AG10803 (cell line): ENCODE measurements at regions not wholly inside any gene's neighbourhood (a gene's known extent, or its start where the extent isn't known, plus 50 kb on each side); places are given as distances from the start of the nearest gene placed in this dataset.
A peak's percentile ranks its signal among the peaks of the same experiment; 100 is the strongest.
"Not testable (repeated sequence)": the region's sequence is repeated elsewhere in the genome, so short reads cannot be mapped to it uniquely, and the experiment has no call there.

Experiments used
- DNase-seq: peaks from one replicate; pipeline ENCODE4 v3.0.0; 2010; ENCODE audit warnings: low read depth
- H3K4me3 ChIP-seq: 2 replicates; pipeline ENCODE4 v1.5.1; 2011; ENCODE audit warnings: mild to moderate bottlenecking, low read length, control low read depth
- TF ChIP-seq, protein P1 (sequence below): conservative IDR thresholded peaks from 2 replicates; pipeline ENCODE4 v1.5.1; 2011; ENCODE audit warnings: mild to moderate bottlenecking, low read length, control low read depth, inconsistent platforms

DNA sequence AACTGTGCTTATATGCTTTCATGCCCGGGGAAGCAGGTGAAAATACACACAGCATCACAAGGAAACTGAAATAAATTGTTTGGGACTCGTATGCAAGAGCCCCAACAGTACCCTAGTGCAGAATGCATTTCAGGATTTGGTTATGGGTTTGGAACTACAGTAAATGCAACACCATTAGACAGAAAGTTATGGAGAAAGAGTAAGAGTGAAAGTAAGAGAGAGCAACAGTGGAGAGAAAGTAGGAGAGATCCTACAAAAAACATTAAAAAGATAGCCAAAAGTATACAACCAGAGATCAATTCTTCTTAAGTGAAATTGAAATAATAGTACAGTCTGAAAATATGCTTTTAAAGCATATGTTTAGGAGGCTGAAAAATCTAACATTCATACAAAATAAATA, 231.1 kb downstream of the TFEC start:
- no peak for DNase-seq
- TF ChIP-seq, protein P1, sequence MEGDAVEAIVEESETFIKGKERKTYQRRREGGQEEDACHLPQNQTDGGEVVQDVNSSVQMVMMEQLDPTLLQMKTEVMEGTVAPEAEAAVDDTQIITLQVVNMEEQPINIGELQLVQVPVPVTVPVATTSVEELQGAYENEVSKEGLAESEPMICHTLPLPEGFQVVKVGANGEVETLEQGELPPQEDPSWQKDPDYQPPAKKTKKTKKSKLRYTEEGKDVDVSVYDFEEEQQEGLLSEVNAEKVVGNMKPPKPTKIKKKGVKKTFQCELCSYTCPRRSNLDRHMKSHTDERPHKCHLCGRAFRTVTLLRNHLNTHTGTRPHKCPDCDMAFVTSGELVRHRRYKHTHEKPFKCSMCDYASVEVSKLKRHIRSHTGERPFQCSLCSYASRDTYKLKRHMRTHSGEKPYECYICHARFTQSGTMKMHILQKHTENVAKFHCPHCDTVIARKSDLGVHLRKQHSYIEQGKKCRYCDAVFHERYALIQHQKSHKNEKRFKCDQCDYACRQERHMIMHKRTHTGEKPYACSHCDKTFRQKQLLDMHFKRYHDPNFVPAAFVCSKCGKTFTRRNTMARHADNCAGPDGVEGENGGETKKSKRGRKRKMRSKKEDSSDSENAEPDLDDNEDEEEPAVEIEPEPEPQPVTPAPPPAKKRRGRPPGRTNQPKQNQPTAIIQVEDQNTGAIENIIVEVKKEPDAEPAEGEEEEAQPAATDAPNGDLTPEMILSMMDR = no peak
- no peak overlapping the region for H3K4me3 ChIP-seq

DNA sequence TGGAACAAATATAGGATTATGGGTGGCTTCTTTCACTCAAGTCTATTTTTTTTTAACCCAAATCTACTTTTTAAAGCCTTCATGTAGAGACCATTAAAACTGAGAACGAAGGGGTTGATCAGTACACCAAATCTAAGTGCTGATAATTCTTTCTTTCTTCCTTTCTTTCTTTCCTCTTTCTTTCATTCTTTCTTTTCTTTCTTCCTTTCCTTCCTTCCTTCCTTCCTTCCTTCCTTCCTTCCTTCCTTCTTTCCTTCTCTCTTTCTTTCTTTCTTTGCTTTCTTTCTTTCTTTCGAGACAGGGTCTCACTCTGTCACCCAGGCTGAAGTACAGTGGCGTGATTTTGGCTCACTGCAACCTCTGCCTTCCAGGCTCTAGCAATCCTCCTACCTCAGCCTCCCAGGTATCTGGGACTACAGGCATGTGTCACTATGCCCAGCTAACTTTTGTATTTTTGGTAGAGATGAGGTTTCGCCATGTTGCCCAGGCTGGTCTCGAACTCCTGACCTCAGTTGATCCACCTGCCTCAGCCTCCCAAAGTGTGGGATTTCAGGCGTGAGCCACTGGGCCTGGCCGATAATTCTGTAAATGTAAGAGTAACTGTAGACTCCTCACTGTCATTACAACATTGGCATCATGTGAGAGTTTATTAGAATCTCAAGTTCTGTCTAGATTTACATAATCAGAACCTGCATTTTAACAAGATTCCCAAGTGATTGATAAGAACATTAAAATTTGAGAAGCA, 236.4 kb downstream of the TFEC start:
- H3K4me3 ChIP-seq = no peak overlapping the region
- TF ChIP-seq, protein P1 = no peak
- DNase-seq = no peak

DNA sequence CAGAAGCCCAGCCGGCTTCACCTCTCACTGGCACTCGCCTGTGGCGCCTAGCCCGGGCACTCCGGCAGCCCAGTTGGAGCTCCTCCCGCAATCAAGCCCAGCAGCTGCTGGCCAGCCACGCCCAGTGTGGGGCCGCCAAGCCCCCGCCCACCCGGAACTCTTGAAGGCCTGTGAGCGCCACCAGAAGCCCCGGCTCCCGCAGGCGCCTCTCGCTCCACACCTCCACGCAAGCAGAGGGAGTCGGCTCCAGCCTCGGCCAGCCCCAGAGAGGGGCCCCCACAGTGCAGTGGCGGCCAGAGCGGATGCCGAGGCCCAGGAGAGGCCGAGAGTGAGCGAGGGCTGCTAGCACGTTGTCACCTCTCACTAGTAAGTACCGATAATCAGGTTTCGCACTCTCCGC, 240.7 kb downstream of the TFEC start:
- no peak for DNase-seq
- TF ChIP-seq, protein P1 = no peak
- no peak overlapping the region for H3K4me3 ChIP-seq

DNA sequence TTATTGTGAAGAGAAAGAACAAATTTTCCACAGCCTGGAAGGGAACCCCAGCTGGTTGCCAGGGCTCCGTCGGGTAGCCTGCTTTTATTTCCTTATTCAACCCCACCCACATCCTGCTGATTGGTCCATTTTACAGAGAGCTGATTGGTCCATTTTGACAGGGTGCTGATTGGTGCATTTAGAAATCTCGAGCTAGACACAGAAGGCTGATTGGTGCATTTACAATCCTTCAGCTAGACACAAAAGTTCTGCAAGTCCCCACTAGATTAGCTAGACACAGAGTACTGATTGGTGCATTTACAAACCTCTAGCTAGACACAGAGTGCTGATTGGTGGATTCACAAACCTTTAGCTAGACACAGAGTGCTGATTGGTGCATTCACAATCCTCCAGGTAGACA, 241.1 kb downstream of the TFEC start:
- DNase-seq, H3K4me3 ChIP-seq: not testable (repeated sequence)

DNA sequence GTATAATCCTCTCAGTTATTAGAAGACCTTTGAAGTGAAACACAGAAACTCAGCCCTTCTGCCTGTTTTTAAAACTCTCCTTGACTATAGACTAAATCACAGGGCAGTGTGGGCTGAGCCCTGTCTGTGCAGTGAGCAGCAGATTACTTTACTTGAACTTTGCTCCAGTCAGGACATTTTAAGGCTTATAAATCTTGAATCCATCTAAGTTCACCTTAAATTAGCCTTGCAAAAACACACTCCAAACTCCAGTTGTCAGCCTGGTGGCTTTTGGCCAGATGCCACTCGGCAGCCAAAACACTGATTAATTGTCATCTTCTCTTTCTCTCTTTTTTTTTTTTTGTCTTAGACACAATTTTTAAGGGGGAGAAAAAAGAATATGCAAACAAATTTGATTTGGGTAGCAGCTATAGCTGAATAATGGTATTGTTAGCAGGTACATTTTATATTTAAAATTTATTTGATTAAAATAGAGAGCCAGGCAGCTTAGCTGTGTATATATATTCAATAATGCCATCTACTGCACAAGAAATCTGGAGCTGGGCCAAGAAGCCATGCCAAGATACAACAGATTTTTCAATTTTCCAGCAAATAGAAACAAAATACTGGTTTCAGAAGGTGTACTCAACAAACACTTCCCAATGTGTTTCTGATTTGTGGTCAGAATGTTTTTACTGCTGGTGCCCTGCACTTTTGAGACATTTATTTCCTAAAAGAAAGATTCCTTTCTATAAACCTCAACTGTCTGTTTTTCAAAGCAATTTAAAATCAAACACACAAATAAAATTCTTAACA, 247.7 kb downstream of the TFEC start:
- no peak overlapping the region for H3K4me3 ChIP-seq
- DNase-seq = peak; percentile 5
- TF ChIP-seq, protein P1 = no peak

DNA sequence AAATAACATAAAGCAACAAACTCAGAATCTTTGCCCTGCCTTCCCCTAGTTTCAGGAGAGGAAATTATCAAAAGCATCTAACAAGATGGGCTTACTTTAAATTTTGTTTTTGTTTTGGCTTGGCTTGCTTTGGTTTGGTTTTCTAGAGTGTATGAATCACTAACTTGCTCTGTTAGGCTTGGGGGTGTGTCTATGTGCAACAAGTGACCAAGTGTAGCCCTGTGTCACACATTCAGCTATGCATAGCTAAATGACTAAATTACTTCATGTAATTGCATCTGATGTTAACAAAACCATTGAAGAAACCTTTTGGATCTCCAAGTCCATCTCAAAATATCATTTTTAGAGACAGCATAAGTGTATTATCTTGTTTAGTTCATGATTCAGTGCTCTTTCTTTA, 251.0 kb downstream of the TFEC start:
- TF ChIP-seq, protein P1 = no peak
- DNase-seq = no peak
- H3K4me3 ChIP-seq = no peak overlapping the region

DNA sequence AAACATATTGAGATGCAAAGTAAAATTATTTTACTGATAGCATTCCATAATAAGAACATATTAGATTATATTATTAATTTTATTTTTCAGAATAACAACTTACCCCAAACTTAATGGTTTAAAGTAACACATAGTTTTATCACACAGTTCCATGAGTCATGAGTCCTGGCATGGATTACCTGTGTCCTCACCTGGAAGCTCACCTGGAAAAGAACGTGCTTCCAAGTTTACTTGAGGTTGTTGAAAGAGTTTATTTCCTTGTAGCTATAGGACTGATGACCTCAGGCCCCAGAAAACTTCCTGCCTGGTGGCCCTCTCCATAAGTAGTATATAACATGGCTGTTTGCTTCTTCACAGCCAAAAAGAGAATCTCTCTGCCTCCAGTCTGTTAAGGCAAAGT, 254.6 kb downstream of the TFEC start:
- TF ChIP-seq, protein P1 = no peak
- no peak overlapping the region for H3K4me3 ChIP-seq
- DNase-seq = no peak
